ENCODE measurements at regions not wholly inside any gene's neighbourhood (a gene's known extent, or its start where the extent isn't known, plus 50 kb on each side); places are given as distances from the start of the nearest gene placed in this dataset.

DNA sequence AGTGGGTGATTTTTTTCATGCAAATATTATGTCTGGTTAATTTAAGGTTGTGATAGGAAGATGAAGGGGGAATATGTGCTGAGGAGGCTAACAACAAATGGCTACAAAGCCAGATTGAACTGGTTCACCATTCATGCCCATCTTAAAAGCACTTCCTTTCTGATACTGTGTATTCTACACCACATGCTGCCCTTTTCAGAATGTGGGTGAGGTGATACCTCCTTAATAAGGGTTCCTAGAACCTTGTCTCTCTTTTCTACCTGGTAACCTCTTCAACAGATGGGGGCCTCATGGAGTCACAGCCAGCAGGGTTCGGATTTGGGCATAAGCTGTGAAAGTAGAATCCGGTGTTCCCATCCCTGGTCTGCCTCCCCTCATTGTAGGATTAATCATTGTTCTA is 1064.0 kb upstream of the SEMA6A start:
- Mint-ChIP-seq H3K27ac (no peak overlapping the region), H3K4me1 (no peaks in the 10 kb centered on the region), H3K27me3 (ENCODE audit: low read depth) (no peaks in the 10 kb centered on the region), H3K4me3 (no peak overlapping the region), H3K9me3 (no peaks in the 10 kb centered on the region), H3K36me3 (no peaks in the 10 kb centered on the region)
- TF ChIP-seq GABPB1 (CRISPR knock-in tag; IDR thresholded peaks at IDR 0.05) = no peak
- TF ChIP-seq, protein P1, sequence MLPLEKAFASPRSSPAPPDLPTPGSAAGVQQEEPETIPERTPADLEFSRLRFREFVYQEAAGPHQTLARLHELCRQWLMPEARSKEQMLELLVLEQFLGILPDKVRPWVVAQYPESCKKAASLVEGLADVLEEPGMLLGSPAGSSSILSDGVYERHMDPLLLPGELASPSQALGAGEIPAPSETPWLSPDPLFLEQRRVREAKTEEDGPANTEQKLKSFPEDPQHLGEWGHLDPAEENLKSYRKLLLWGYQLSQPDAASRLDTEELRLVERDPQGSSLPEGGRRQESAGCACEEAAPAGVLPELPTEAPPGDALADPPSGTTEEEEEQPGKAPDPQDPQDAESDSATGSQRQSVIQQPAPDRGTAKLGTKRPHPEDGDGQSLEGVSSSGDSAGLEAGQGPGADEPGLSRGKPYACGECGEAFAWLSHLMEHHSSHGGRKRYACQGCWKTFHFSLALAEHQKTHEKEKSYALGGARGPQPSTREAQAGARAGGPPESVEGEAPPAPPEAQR (CRISPR knock-in tag; IDR thresholded peaks at IDR 0.05) = no peak
- TF ChIP-seq ZNF138 (CRISPR knock-in tag; conservative IDR thresholded peaks at IDR 0.05) = no peak
- TF ChIP-seq, protein P2, sequence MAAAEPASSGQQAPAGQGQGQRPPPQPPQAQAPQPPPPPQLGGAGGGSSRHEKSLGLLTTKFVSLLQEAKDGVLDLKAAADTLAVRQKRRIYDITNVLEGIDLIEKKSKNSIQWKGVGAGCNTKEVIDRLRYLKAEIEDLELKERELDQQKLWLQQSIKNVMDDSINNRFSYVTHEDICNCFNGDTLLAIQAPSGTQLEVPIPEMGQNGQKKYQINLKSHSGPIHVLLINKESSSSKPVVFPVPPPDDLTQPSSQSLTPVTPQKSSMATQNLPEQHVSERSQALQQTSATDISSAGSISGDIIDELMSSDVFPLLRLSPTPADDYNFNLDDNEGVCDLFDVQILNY (CRISPR knock-in tag; IDR thresholded peaks at IDR 0.05) = no peak
- no peak for TF ChIP-seq MYBL2 (CRISPR knock-in tag; IDR thresholded peaks at IDR 0.05)
- TF ChIP-seq, protein P3, sequence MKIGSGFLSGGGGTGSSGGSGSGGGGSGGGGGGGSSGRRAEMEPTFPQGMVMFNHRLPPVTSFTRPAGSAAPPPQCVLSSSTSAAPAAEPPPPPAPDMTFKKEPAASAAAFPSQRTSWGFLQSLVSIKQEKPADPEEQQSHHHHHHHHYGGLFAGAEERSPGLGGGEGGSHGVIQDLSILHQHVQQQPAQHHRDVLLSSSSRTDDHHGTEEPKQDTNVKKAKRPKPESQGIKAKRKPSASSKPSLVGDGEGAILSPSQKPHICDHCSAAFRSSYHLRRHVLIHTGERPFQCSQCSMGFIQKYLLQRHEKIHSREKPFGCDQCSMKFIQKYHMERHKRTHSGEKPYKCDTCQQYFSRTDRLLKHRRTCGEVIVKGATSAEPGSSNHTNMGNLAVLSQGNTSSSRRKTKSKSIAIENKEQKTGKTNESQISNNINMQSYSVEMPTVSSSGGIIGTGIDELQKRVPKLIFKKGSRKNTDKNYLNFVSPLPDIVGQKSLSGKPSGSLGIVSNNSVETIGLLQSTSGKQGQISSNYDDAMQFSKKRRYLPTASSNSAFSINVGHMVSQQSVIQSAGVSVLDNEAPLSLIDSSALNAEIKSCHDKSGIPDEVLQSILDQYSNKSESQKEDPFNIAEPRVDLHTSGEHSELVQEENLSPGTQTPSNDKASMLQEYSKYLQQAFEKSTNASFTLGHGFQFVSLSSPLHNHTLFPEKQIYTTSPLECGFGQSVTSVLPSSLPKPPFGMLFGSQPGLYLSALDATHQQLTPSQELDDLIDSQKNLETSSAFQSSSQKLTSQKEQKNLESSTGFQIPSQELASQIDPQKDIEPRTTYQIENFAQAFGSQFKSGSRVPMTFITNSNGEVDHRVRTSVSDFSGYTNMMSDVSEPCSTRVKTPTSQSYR (CRISPR knock-in tag; IDR thresholded peaks at IDR 0.05) = no peak
- no peak for TF ChIP-seq NR3C1 (CRISPR knock-in tag; conservative IDR thresholded peaks at IDR 0.05; ENCODE audit: low read depth)
- TF ChIP-seq, protein P4, sequence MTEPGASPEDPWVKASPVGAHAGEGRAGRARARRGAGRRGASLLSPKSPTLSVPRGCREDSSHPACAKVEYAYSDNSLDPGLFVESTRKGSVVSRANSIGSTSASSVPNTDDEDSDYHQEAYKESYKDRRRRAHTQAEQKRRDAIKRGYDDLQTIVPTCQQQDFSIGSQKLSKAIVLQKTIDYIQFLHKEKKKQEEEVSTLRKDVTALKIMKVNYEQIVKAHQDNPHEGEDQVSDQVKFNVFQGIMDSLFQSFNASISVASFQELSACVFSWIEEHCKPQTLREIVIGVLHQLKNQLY (CRISPR knock-in tag; IDR thresholded peaks at IDR 0.05) = no peak
- no peak for ATAC-seq
- DNase-seq (ENCODE audit: low spot score) = no peak
- CTCF ChIA-PET = no interaction called here
- POLR2A ChIA-PET = no interaction called here

DNA sequence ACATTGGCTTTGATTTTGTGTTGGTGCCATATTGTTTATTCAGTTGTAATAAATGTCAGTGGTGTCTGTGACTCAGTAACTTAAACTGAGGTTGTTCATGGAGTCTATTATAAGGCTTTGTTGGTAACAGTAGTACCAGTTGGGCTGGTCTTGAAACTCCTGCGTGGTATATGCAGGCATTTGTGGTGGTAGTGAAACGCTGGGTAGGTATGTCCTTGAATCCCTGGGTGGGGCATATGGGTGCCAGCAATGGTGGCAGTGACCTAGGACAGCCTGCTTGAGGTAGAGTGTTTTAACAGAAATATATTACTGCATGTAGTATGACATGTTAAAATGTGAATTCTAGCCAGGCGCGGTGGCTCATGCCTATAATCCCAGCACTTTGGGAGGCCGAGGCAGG is 1058.5 kb upstream of the SEMA6A start:
- DNase-seq (ENCODE audit: low spot score) (no peak), ATAC-seq (no peak)
- Mint-ChIP-seq H3K27ac (no peak overlapping the region), H3K36me3 (no peaks in the 10 kb centered on the region; the same call in 1 of the 2 replicates), H3K9me3 (peaks cover 8% of the 10 kb centered on the region), H3K4me3 (no peak overlapping the region), H3K27me3 (ENCODE audit: low read depth) (no peaks in the 10 kb centered on the region), H3K4me1 (no peaks in the 10 kb centered on the region)
- CTCF ChIA-PET = no interaction called here
- POLR2A ChIA-PET = no interaction called here
- TF ChIP-seq, protein P5, sequence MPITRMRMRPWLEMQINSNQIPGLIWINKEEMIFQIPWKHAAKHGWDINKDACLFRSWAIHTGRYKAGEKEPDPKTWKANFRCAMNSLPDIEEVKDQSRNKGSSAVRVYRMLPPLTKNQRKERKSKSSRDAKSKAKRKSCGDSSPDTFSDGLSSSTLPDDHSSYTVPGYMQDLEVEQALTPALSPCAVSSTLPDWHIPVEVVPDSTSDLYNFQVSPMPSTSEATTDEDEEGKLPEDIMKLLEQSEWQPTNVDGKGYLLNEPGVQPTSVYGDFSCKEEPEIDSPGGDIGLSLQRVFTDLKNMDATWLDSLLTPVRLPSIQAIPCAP (CRISPR knock-in tag; IDR thresholded peaks at IDR 0.05) = no peak
- no peak for TF ChIP-seq ZNF317 (CRISPR knock-in tag; IDR thresholded peaks at IDR 0.05; ENCODE audit: borderline replicate concordance, low read depth)
- TF ChIP-seq, protein P6, sequence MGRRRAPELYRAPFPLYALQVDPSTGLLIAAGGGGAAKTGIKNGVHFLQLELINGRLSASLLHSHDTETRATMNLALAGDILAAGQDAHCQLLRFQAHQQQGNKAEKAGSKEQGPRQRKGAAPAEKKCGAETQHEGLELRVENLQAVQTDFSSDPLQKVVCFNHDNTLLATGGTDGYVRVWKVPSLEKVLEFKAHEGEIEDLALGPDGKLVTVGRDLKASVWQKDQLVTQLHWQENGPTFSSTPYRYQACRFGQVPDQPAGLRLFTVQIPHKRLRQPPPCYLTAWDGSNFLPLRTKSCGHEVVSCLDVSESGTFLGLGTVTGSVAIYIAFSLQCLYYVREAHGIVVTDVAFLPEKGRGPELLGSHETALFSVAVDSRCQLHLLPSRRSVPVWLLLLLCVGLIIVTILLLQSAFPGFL (CRISPR knock-in tag; IDR thresholded peaks at IDR 0.05; ENCODE audit: borderline replicate concordance) = no peak
- TF ChIP-seq, protein P7, sequence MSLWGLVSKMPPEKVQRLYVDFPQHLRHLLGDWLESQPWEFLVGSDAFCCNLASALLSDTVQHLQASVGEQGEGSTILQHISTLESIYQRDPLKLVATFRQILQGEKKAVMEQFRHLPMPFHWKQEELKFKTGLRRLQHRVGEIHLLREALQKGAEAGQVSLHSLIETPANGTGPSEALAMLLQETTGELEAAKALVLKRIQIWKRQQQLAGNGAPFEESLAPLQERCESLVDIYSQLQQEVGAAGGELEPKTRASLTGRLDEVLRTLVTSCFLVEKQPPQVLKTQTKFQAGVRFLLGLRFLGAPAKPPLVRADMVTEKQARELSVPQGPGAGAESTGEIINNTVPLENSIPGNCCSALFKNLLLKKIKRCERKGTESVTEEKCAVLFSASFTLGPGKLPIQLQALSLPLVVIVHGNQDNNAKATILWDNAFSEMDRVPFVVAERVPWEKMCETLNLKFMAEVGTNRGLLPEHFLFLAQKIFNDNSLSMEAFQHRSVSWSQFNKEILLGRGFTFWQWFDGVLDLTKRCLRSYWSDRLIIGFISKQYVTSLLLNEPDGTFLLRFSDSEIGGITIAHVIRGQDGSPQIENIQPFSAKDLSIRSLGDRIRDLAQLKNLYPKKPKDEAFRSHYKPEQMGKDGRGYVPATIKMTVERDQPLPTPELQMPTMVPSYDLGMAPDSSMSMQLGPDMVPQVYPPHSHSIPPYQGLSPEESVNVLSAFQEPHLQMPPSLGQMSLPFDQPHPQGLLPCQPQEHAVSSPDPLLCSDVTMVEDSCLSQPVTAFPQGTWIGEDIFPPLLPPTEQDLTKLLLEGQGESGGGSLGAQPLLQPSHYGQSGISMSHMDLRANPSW (CRISPR knock-in tag; conservative IDR thresholded peaks at IDR 0.05; ENCODE audit: low read depth) = no peak
- TF ChIP-seq, protein P4 (CRISPR knock-in tag; IDR thresholded peaks at IDR 0.05) = no peak
